Stimulated activated CD4-positive, alpha-beta T cell treated with anti-CD3 and anti-CD28 coated beads, Interleukin-4, amount 100 ng/mL, for 1 hour (primary cell): ENCODE measurements at regions not wholly inside any gene's neighbourhood (a gene's known extent, or its start where the extent isn't known, plus 50 kb on each side); places are given as distances from the start of the nearest gene placed in this dataset.
"Not testable (repeated sequence)": the region's sequence is repeated elsewhere in the genome, so short reads cannot be mapped to it uniquely, and the experiment has no call there.

Experiments
- DNase-seq: peaks from one replicate; pipeline ENCODE4 v3.0.0-alpha.2; 2020

- DNase-seq = no peak
These were observed 930.2 kb downstream of the C4orf33 start for GRCh38 chr4:130026185-130026584.

DNA sequence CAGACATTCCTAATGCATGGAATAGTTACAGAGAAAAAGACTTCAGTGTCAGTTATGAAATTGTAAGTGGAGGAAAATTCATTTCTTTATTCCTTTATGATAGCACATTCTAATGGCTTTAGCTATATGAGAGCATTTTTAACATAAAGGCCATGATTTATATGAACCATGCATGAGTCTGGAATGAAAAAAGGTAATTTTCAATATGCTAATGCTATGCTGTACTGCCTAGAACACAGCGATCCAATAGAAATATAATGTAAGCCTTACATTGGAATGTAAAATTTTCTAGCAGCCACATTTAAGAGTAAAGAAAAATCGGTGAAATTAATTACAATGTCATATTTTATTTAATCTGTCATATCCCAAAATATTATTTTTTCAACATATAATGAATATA lies 932.0 kb downstream of the C4orf33 start:
- no peak for DNase-seq

DNA sequence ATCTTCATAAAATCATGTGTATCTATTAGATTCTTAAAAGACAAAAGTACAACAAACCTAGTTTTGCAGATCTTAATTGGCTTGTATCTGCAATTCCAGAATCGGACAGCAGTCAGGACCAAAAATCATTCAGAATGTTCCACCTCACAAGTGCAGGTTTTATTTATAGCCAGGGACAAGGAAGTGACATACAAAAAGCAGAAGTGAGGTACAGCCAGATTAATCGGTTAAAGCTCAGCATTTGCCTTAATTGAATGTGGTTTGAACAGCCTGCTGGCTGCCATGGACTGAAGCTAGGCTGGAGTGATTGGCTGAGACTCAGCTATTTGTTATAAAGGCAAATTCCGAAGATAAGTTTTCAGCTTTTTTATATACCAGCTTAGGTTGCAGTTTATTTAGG lies 932.6 kb downstream of the C4orf33 start:
- no peak for DNase-seq

DNA sequence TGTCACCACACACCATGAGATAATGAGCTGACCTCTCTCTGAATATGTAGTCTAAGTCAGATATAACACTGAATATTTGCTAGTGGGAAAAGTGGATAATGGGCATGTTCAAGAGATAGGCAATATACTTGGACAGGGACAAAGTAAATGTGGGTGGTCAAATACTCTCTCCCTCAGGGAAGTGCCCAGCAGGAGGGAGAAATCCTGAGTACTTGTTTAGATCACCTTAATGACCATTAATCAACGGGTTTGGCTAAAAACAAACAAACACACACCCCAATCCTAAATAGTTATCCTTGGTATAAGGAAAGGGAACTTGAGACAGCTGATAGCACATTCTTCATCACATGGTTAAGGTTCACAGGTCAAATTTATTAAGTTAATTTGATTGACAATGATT lies 933.5 kb downstream of the C4orf33 start:
- no peak for DNase-seq

- no peak for DNase-seq
These were observed 935.9 kb downstream of the C4orf33 start for GRCh38 chr4:130031858-130032257.

DNA sequence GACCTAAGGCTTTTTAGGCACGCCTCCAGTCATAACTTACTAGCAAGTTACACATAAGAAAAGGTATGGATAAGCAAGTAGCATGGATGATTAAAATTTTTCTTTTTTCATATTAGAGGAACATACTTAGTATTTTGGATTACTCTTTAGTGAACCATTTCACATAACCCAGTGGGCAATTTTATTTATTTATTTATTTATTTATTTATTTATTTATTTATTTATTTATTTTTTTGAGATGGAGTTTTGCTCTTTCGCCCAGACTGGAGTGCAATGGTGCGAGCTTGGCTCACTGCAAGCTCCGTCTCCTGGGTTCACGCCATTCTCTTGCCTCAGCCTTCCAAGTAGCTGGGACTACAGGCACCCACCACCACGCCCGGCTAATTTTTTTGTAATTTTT lies 937.7 kb downstream of the C4orf33 start:
- not testable (repeated sequence) for DNase-seq

- DNase-seq = no peak
These were observed 938.9 kb downstream of the C4orf33 start for GRCh38 chr4:130034876-130035275.

GRCh38 chr4:130035391-130035790 lies 939.4 kb downstream of the C4orf33 start:
- no peak for DNase-seq

GRCh38 chr4:130037866-130038265 lies 941.9 kb downstream of the C4orf33 start:
- DNase-seq = not testable (repeated sequence)

DNA sequence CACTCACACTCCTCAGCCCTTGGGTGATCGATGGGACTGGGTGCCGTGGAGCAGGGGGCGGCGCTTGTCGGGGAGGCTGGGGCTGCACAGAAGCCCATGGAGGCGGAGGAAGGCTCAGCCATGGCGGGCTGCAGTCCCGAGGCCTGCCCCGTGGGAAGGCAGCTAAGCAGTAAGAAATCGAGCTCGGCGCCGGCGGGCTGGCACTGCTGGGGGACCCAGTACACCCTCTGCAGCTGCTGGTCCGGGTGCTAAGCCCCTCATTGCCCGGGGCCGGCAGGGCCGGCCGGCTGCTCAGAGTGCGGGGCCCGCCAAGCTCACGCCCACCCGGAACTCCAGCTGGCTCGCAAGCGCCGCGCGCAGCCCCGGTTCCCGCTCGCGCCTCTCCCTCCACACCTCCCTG lies 942.6 kb downstream of the C4orf33 start:
- DNase-seq = not testable (repeated sequence)

DNA sequence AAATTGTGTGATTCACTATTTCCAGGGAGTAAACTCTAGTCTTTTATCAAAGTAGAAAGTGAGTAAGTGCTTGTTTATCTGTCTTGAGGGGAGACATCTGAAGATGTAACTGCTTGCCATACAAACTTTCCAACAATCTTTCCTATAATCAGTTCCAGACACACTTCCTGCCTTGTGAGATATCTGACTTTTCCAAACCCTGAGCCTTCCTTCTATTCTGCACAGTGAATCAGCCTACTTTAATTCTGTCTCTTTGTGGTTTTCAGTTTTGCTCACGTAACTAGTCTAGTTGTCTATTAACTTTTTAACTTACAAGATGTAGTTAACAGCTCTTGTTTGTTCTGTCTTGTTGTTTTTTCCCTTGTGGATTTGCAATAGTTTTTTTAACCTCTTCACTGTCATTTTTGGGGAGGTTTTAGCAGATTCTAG lies 947.8 kb downstream of the C4orf33 start:
- no peak for DNase-seq

DNA sequence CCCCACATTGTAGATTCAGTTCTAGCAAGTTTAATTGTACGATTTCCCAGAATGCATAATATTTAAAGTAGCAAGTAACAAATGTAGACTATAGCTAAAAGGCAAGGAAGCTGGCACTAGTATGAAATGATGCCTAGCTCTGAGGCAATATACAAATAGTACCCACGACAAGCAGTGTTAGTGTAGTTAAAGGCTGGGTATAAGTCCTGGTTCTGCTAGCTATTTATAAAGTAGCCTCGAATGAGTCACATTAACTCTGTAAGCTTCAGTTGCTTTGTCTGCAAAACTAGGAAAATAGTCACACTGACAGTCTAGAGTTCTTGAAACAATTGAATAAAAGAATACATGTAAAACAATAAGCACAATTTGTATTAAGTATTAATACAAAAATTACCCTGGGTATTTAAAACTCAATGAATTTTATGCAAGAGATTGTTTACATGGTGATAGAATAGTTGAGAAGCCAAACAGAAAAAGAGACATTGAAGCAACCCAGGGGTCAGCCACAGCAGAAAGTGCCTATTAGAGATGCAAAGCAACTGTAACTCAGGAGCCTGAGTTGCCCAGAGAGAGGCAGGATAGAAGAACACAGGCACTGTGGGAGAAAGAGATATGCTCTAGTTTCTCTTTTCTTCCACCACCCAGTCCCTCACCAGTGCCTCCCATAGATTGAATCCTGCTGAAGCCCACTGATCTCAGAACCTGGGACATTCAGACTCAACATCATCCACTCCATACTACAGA lies 949.0 kb downstream of the C4orf33 start:
- no peak for DNase-seq

- DNase-seq = no peak
These were observed 957.8 kb downstream of the C4orf33 start for GRCh38 chr4:130053723-130054122.

GRCh38 chr4:130054908-130055307 lies 959.0 kb downstream of the C4orf33 start:
- no peak for DNase-seq

GRCh38 chr4:130056286-130056685 lies 960.3 kb downstream of the C4orf33 start:
- DNase-seq = no peak

DNA sequence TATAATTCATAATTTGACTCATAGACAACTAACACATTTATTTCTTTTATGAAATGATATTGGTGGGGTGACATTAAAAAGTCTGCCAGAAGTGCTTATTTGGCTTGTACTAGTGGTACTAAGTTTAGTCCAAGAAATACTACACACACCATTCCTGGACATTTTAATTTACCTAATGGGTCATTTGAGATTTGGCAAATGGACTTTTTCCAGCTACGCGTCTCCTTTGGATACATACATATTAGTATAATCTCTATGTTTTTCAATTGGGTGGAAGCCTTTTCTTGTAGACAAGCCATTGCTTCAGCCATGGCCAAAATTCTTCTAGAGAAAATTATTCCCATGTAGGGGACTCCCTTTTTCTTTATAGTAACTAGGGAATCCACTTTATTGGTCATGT lies 968.5 kb downstream of the C4orf33 start:
- no peak for DNase-seq

DNA sequence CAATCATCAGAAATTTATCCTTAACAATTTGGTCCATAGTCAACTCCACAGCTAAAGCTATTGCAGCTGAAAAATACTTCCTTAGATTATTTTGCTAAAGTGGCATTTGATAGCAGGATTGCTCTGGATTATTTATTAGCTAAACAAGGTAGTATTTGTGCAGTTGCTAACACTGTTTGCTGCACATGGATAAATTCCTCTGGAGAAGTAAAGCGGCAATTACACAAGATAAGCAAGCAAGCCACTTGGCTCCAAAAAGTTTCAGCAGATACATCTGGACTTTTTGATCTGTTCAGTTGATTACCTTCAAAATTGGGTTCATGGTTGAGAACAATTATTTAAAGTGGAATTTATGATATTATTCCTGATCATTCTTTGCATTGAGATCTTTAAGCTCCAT lies 971.5 kb downstream of the C4orf33 start:
- DNase-seq = no peak

DNA sequence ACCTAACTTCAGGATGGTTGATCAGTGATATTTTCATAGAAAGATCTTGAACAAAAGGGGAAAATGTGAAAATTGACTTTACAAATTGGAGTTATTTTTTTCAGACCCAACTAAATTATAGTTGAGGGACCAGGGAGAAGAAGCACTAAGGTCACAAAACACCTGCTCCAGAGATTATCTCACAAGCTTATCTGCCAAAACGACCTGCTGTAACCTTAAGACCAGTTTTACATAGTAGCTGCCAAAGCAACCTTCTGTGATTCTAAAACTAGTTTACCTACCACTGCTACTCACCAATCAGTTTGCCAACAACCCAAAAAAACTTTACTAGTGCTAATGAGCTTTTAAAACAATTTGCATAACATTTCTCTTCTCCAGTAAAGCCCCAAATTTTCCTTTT lies 972.1 kb downstream of the C4orf33 start:
- DNase-seq = no peak

GRCh38 chr4:130071746-130072145 lies 975.8 kb downstream of the C4orf33 start:
- no peak for DNase-seq

DNA sequence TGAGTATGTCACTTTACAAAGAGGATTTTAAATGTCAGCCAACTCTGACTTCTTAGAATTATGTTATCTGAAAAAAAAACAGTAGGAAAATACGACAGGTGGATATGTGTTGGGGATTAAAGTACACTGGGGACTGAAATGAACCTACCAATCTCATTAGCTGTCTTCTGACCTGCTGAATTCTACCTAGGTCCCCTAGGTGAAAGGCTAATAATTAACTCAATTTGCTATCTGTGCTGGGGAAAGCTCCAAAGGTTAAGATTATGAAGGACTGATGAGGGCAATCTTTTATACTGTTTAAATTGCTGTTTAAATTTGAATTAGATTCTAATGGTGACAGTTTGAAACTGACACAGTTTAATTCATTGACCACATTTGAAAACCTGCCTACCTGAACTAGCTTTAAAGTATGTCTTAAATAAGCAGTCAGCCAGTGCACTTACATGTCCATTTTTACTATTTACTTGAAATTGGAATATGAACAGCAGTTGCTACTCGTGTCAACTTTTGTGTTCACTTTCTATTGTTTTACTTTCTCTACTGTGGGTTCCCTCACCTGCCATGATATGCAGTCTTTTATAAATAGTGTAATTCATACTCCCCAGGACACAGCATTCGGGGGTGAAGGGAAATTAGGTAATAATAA lies 977.3 kb downstream of the C4orf33 start:
- DNase-seq = no peak

- DNase-seq = no peak
These were observed 978.1 kb downstream of the C4orf33 start for GRCh38 chr4:130074096-130074495.

DNA sequence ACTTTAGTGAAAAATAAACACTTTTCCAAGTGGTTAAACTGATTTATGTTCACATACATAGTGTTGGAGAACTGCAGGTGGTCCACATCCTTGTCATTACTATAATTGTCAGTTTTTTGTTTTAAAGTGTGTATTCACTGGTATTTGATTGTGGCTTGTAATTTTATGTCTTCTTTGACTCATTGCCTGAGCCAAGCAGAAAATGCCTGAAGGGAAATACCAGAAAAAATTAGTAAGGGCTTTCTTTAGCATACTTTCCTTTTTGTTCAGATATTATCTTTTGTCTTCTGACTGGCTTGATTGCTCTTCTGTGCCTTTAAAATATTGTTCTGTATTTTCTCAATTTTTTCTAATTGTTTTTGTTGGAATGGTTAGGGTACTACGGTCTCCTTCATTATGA lies 981.3 kb downstream of the C4orf33 start:
- no peak for DNase-seq

- DNase-seq = not testable (repeated sequence)
These were observed 983.1 kb downstream of the C4orf33 start for GRCh38 chr4:130079027-130079426.

DNA sequence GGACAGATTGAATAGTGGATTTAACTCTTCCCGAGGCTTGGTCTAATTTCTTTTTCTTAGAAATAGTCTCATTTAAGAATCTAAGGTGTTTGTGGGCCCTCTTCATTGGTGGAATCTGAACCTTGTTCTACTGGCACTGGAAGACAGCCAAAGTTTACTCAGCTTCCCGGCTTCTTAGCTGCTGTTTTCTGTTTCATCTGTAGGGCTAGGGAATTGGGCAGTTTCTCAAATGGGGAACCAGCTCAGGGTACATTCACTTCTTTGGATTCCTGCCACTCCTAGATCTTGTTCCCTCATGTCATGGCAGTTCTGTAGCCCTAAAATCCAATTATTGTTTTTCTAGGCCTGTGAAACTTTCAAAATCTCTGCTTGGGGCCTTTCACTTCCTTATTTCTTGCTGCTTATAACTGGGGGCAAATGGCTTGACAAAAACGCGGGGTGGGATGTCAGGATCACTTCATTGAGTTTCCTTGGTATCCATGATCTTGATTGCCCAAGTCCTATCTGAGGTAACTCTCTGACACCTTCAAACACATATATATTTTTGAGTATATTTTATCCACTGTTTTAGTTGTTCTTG lies 985.0 kb downstream of the C4orf33 start:
- DNase-seq = no peak
